ENCODE measurements at regions not wholly inside any gene's neighbourhood (a gene's known extent, or its start where the extent isn't known, plus 50 kb on each side); places are given as distances from the start of the nearest gene placed in this dataset.
A peak's percentile ranks its signal among the peaks of the same experiment; 100 is the strongest.

- no peak for DNase-seq
Measured at GRCh38 chr17:73723317-73723716, 79.1 kb upstream of the SDK2 start.

- no peak for DNase-seq
Measured at GRCh38 chr17:73724341-73724740, 80.1 kb upstream of the SDK2 start.

GRCh38 chr17:73724990-73725389 is 80.7 kb upstream of the SDK2 start:
- no peak for DNase-seq

- DNase-seq: no peak
Measured at GRCh38 chr17:73725794-73726515, 81.7 kb upstream of the SDK2 start.

- DNase-seq: no peak
Measured at GRCh38 chr17:73727941-73728340, 83.7 kb upstream of the SDK2 start.

GRCh38 chr17:73729101-73729500 is 84.9 kb upstream of the SDK2 start:
- DNase-seq: no peak

- DNase-seq: no peak
Measured at GRCh38 chr17:73731733-73732132, 87.5 kb upstream of the SDK2 start.

- no peak for DNase-seq
Measured at GRCh38 chr17:73733517-73733916, 89.3 kb upstream of the SDK2 start.

- no peak for DNase-seq
Measured at GRCh38 chr17:73735245-73735644, 91.0 kb upstream of the SDK2 start.

GRCh38 chr17:73738751-73739575 is 94.7 kb upstream of the SDK2 start:
- DNase-seq: no peak

- DNase-seq: no peak
Measured at GRCh38 chr17:73740370-73740769, 96.1 kb upstream of the SDK2 start.

GRCh38 chr17:73742948-73743381 is 98.7 kb upstream of the SDK2 start:
- peak in 1 of 51 donors; percentile 6 for DNase-seq

- DNase-seq: no peak
Measured at GRCh38 chr17:73743518-73744201, 99.4 kb upstream of the SDK2 start.

- no peak for DNase-seq
Measured at GRCh38 chr17:73744411-73744810, 100.2 kb upstream of the SDK2 start.

GRCh38 chr17:73746314-73747073 is 102.2 kb upstream of the SDK2 start:
- DNase-seq: no peak

GRCh38 chr17:73747221-73748002 is 103.2 kb upstream of the SDK2 start:
- DNase-seq: no peak

GRCh38 chr17:73748508-73748907 is 104.3 kb upstream of the SDK2 start:
- DNase-seq: no peak

- DNase-seq: no peak
Measured at GRCh38 chr17:73749337-73749823, 105.1 kb upstream of the SDK2 start.

GRCh38 chr17:73749928-73750605 is 105.8 kb upstream of the SDK2 start:
- DNase-seq: no peak

GRCh38 chr17:73750975-73751374 is 106.7 kb upstream of the SDK2 start:
- no peak for DNase-seq
